HCT116 (cell line): ENCODE measurements at regions not wholly inside any gene's neighbourhood (a gene's known extent, or its start where the extent isn't known, plus 50 kb on each side); places are given as distances from the start of the nearest gene placed in this dataset.

Experiments
- ATAC-seq: fragments of 200-7000 bp; cut with Tn5 transposase; 2 replicates; pipeline ENCODE4 v1.9.1; 2020; ENCODE audit warnings: mild to moderate bottlenecking, moderate library complexity
- BruUV-seq: library from RNA; stranded (reverse); fragments of 400-500 nt; replicated peaks from 2 replicates; lab custom pipeline; 2021; lab: Mats Ljungman, UMichigan
- CTCF ChIA-PET: fragments of 300-600 bp; sonication (Branson Sonifier 250); formaldehyde crosslinking; loops from one replicate; lab custom pipeline; 2021; ENCODE audit warnings: antibody characterized with exemption; lab: Charles Lee
- POLR2A ChIA-PET: fragments of 300-600, 350-600 bp; sonication (Branson Sonifier 250); formaldehyde crosslinking; loops from one replicate; lab custom pipeline; 2021; ENCODE audit warnings: antibody characterized with exemption; lab: Charles Lee
- RAD21 ChIA-PET, 2 experiments: fragments of 300-600 bp; sonication (Branson Sonifier 250); formaldehyde crosslinking; loops; one replicate each; lab custom pipeline; 2023; ENCODE audit warnings: low total read pairs in 2 of 2; ENCODE audit not compliant: uncharacterized antibody in 2 of 2, unreplicated experiment in 2 of 2, low non-redundant PET in 1 of 2; lab: Charles Lee
- DNase-seq: peaks from one replicate; pipeline ENCODE4 v3.0.0-alpha.2; 2010; ENCODE audit warnings: low read depth, low spot score
- H2AFZ ChIP-seq: fragments of 200-600 bp; shearing (Covaris generic), sonication (generic); 2 replicates; pipeline ENCODE4 v1.6.1; 2017; ENCODE audit warnings: low read depth, mixed run types, mixed read lengths, antibody characterized with exemption, low read length; ENCODE audit not compliant: poor library complexity, severe bottlenecking
- H3K27ac ChIP-seq: 2 replicates; pipeline ENCODE4 v1.5.1; 2012; ENCODE audit warnings: low read depth, low read length
- H3K27me3 ChIP-seq: fragments of 200-600 bp; sonication (generic); 2 replicates; pipeline ENCODE4 v1.6.1; 2016; ENCODE audit warnings: mixed run types, low read length, mixed read lengths; ENCODE audit not compliant: insufficient read depth
- H3K36me3 ChIP-seq, 2 experiments: fragments of 200-500 bp in 1 of 2; fragments of 200-600 bp in 1 of 2; sonication (Bioruptor generic) in 1 of 2; sonication (generic) in 1 of 2; 2 replicates each; pipeline versions ENCODE4 v1.5.1 to v1.6.1; 2014 to 2016; ENCODE audit warnings: low read length in 2 of 2, inconsistent platforms in 1 of 2, mixed read lengths in 1 of 2, mixed run types in 1 of 2; ENCODE audit not compliant: insufficient read depth in 2 of 2, control insufficient read depth in 1 of 2
- H3K4me1 ChIP-seq, 2 experiments: fragments of 200-600 bp in 1 of 2; sonication (generic) in 1 of 2; 2 replicates each; pipeline versions ENCODE4 v1.5.1 to v1.6.1; 2012 to 2017; ENCODE audit warnings: low read length in 2 of 2, inconsistent platforms in 1 of 2, mild to moderate bottlenecking in 1 of 2, mixed read lengths in 1 of 2, mixed run types in 1 of 2, moderate library complexity in 1 of 2; ENCODE audit not compliant: insufficient read depth in 2 of 2, control insufficient read depth in 1 of 2
- H3K4me2 ChIP-seq: fragments of 200-600 bp; sonication (generic); 2 replicates; pipeline ENCODE4 v1.6.1; 2017; ENCODE audit warnings: mixed run types, low read length, mixed read lengths
- H3K4me3 ChIP-seq, 2 experiments: fragments of 200-600 bp in 1 of 2; sonication (generic) in 1 of 2; replicated peaks in 1 of 2; 2 replicates each; pipeline ENCODE4 v1.5.1; 2011 to 2016; ENCODE audit warnings: low read length in 2 of 2, control low read depth in 1 of 2, low read depth in 1 of 2, mild to moderate bottlenecking in 1 of 2, mixed read lengths in 1 of 2, mixed run types in 1 of 2
- H3K79me2 ChIP-seq: fragments of 200-600 bp; sonication (generic); 2 replicates; pipeline ENCODE4 v1.6.1; 2017; ENCODE audit warnings: mild to moderate bottlenecking, mixed run types, low read length, moderate library complexity, mixed read lengths; ENCODE audit not compliant: insufficient read depth
- H3K9ac ChIP-seq: fragments of 200-600 bp; sonication (generic); 2 replicates; pipeline ENCODE4 v1.6.1; 2016; ENCODE audit warnings: low read length, mixed read lengths
- H3K9me2 ChIP-seq: fragments of 200-600 bp; sonication (generic), shearing (Covaris generic); 2 replicates; pipeline ENCODE4 v1.6.1; 2017; ENCODE audit warnings: mixed run types, mild to moderate bottlenecking, moderate library complexity; ENCODE audit not compliant: insufficient read depth
- H3K9me3 ChIP-seq, 2 experiments: fragments of 200-500 bp in 1 of 2; fragments of 200-600 bp in 1 of 2; sonication (Bioruptor generic) in 1 of 2; sonication (generic) in 1 of 2; 2 replicates each; pipeline ENCODE4 v1.6.1; 2014 to 2017; ENCODE audit warnings: low read length in 2 of 2, mixed read lengths in 2 of 2, inconsistent platforms in 1 of 2, low read depth in 1 of 2, mild to moderate bottlenecking in 1 of 2, mixed run types in 1 of 2, moderate library complexity in 1 of 2; ENCODE audit not compliant: control insufficient read depth in 1 of 2, insufficient read depth in 1 of 2
- H4K20me1 ChIP-seq: fragments of 200-600 bp; sonication (generic), shearing (Covaris generic); 2 replicates; pipeline ENCODE4 v1.6.1; 2017; ENCODE audit warnings: mixed run types, mild to moderate bottlenecking, moderate library complexity; ENCODE audit not compliant: insufficient read depth
- CBX3 ChIP-seq: IDR thresholded peaks from 2 replicates; pipeline ENCODE4 v1.6.1; 2012; ENCODE audit warnings: low read depth
- CEBPB ChIP-seq: IDR thresholded peaks from 2 replicates; pipeline ENCODE4 v1.6.1; 2012; ENCODE audit warnings: low read depth
- EGR1 ChIP-seq: IDR thresholded peaks from 2 replicates; pipeline ENCODE4 v1.6.1; 2012; ENCODE audit warnings: low read depth
- ELF1 ChIP-seq: IDR thresholded peaks from 2 replicates; pipeline ENCODE4 v1.6.1; 2012; ENCODE audit warnings: low read depth, borderline replicate concordance
- EZH2 ChIP-seq: fragments of 200-600 bp; sonication (generic); IDR thresholded peaks from 2 replicates; pipeline ENCODE4 v1.6.1; 2017; ENCODE audit warnings: antibody characterized with exemption, mixed run types
- FOSL1 ChIP-seq: IDR thresholded peaks from 2 replicates; pipeline ENCODE4 v1.6.1; 2012; ENCODE audit warnings: low read depth
- JUND ChIP-seq: IDR thresholded peaks from 2 replicates; pipeline ENCODE4 v1.6.1; 2012
- RAD21 ChIP-seq: IDR thresholded peaks from 2 replicates; pipeline ENCODE4 v1.6.1; 2012; ENCODE audit warnings: low read depth, mild to moderate bottlenecking
- SP1 ChIP-seq: IDR thresholded peaks from 2 replicates; pipeline ENCODE4 v1.6.1; 2012; ENCODE audit warnings: low read depth
- TCF7L2 ChIP-seq: IDR thresholded peaks from 2 replicates; pipeline ENCODE4 v1.7.0; 2011; ENCODE audit warnings: borderline replicate concordance, inconsistent platforms; ENCODE audit not compliant: insufficient read depth, insufficient read length; ENCODE audit errors: extremely low read depth
- YY1 ChIP-seq: IDR thresholded peaks from 2 replicates; pipeline ENCODE4 v1.6.1; 2011; ENCODE audit warnings: low read length, low read depth, moderate library complexity, mild to moderate bottlenecking; ENCODE audit not compliant: insufficient replicate concordance; ENCODE audit errors: extremely low read depth
- ZFX ChIP-seq: fragments of 450-650 bp; IDR thresholded peaks from 2 replicates; pipeline ENCODE4 v1.6.1; 2017
- intact Hi-C: fragments of 100-400 bp; cut with micrococcal nuclease; formaldehyde crosslinking; loops from 2 replicates; pipeline ENCODE4 v1.10.0; 2022
- TF ChIP-seq, protein P1 (sequence below): IDR thresholded peaks from 2 replicates; pipeline ENCODE4 v1.6.1; 2012
- TF ChIP-seq, protein P2 (sequence below), 3 experiments: fragments of 200-600 bp in 1 of 3; sonication (generic) in 1 of 3; IDR thresholded peaks in 2 of 3; conservative IDR thresholded peaks in 1 of 3; 2 replicates each; pipeline ENCODE4 v1.5.1; 2012 to 2017; ENCODE audit warnings: low read depth in 2 of 3, low read length in 2 of 3, antibody characterized with exemption in 1 of 3, borderline replicate concordance in 1 of 3, control low read depth in 1 of 3, mild to moderate bottlenecking in 1 of 3, mixed read lengths in 1 of 3, mixed run types in 1 of 3, moderate library complexity in 1 of 3; ENCODE audit not compliant: insufficient read depth in 1 of 3
- TF ChIP-seq, protein P3 (sequence below): IDR thresholded peaks from 2 replicates; pipeline ENCODE4 v1.6.1; 2012
- TF ChIP-seq, protein P4 (sequence below): IDR thresholded peaks from 2 replicates; pipeline ENCODE4 v1.6.1; 2012; ENCODE audit warnings: low read depth

DNA sequence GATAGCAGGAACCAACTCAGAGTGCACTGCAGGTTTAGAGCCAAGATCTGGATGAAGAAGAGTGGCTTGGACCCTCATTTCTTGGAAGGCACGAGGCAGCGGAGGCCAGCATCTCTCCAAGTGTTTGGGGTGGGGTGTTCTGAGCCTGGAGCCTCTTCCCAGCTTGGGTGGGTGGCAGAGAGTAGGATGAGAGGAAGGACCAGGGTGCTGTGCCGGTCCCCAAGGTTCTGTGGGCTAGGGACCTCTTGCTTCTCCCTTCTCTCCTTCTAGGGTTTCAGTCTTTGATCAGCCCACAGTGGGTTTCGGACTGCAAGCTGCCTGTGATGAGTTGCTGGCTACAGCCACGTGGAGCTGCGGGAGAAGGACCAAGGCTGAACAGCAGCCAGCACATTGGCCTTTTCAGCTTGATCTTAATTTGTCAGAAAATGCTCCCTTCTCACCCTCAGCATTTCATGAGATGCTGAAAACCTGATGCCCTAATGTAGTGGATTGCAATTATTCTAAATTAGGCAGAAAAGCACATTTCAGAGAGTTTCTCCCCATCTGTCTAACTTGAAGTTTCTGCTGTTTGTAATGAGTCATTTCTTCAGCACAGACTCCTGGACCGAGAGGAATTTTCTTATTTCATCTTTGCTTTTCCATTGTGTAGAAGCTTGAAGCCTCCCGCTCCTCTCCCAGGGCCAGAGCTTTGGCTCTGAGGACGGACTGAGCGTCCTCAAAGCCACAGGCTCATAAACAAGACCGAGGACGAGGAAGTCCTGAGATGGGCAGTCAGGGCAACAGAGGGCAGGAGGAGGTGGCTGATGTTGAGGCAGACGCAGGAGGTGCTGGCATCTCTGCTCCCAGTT lies 99.1 kb upstream of the HDAC4 start:
- Histone ChIP-seq H4K20me1 (no peaks in the 10 kb centered on the region), H3K4me3 (no peak overlapping the region), H3K9me3 (no peaks in the 10 kb centered on the region), H3K4me1 (no peaks in the 10 kb centered on the region), H3K9ac (no peak overlapping the region), H3K4me2 (no peak overlapping the region), H3K79me2 (no peaks in the 10 kb centered on the region), H3K27ac (no peak overlapping the region), H2AFZ (no peak overlapping the region), H3K36me3 (no peaks in the 10 kb centered on the region), H3K27me3 (no peaks in the 10 kb centered on the region), H3K9me2 (no peaks in the 10 kb centered on the region)
- ChIA-PET CTCF (no interaction called here), POLR2A (no interaction called here), RAD21 (no interaction called here)
- TF ChIP-seq, protein P1, sequence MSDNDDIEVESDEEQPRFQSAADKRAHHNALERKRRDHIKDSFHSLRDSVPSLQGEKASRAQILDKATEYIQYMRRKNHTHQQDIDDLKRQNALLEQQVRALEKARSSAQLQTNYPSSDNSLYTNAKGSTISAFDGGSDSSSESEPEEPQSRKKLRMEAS, result no peak
- TF ChIP-seq SP1 (no peak), TCF7L2 (no peak), ZFX (no peak), ELF1 (no peak), YY1 (no peak), EZH2 (no peak), CBX3 (no peak), EGR1 (no peak), RAD21 (no peak), CEBPB (no peak), FOSL1 (no peak), JUND (no peak)
- TF ChIP-seq, protein P2, sequence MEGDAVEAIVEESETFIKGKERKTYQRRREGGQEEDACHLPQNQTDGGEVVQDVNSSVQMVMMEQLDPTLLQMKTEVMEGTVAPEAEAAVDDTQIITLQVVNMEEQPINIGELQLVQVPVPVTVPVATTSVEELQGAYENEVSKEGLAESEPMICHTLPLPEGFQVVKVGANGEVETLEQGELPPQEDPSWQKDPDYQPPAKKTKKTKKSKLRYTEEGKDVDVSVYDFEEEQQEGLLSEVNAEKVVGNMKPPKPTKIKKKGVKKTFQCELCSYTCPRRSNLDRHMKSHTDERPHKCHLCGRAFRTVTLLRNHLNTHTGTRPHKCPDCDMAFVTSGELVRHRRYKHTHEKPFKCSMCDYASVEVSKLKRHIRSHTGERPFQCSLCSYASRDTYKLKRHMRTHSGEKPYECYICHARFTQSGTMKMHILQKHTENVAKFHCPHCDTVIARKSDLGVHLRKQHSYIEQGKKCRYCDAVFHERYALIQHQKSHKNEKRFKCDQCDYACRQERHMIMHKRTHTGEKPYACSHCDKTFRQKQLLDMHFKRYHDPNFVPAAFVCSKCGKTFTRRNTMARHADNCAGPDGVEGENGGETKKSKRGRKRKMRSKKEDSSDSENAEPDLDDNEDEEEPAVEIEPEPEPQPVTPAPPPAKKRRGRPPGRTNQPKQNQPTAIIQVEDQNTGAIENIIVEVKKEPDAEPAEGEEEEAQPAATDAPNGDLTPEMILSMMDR (IDR thresholded peaks at IDR 0.05 in 2 of 3, conservative IDR thresholded peaks at IDR 0.05 in 1 of 3; ENCODE audit: borderline replicate concordance in 1 of 3, insufficient read depth in 1 of 3, low read depth in 2 of 3, low read length in 2 of 3), result no peak
- TF ChIP-seq, protein P3, sequence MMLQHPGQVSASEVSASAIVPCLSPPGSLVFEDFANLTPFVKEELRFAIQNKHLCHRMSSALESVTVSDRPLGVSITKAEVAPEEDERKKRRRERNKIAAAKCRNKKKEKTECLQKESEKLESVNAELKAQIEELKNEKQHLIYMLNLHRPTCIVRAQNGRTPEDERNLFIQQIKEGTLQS, result no peak
- TF ChIP-seq, protein P4, sequence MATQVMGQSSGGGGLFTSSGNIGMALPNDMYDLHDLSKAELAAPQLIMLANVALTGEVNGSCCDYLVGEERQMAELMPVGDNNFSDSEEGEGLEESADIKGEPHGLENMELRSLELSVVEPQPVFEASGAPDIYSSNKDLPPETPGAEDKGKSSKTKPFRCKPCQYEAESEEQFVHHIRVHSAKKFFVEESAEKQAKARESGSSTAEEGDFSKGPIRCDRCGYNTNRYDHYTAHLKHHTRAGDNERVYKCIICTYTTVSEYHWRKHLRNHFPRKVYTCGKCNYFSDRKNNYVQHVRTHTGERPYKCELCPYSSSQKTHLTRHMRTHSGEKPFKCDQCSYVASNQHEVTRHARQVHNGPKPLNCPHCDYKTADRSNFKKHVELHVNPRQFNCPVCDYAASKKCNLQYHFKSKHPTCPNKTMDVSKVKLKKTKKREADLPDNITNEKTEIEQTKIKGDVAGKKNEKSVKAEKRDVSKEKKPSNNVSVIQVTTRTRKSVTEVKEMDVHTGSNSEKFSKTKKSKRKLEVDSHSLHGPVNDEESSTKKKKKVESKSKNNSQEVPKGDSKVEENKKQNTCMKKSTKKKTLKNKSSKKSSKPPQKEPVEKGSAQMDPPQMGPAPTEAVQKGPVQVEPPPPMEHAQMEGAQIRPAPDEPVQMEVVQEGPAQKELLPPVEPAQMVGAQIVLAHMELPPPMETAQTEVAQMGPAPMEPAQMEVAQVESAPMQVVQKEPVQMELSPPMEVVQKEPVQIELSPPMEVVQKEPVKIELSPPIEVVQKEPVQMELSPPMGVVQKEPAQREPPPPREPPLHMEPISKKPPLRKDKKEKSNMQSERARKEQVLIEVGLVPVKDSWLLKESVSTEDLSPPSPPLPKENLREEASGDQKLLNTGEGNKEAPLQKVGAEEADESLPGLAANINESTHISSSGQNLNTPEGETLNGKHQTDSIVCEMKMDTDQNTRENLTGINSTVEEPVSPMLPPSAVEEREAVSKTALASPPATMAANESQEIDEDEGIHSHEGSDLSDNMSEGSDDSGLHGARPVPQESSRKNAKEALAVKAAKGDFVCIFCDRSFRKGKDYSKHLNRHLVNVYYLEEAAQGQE, result no peak
- no peak for ATAC-seq
- no TSS peak for BruUV-seq
- intact Hi-C loops, result no loop called here
- DNase-seq, result no peak
